ENCODE measurements at regions not wholly inside any gene's neighbourhood (a gene's known extent, or its start where the extent isn't known, plus 50 kb on each side); places are given as distances from the start of the nearest gene placed in this dataset.

GRCh38 chr11:112471731-112472130, 211.1 kb upstream of the PLET1 start:
- TF ChIP-seq POLR2A (IDR thresholded peaks at IDR 0.05; ENCODE audit: low read depth, low read length): no peak
- TF ChIP-seq, protein P1, sequence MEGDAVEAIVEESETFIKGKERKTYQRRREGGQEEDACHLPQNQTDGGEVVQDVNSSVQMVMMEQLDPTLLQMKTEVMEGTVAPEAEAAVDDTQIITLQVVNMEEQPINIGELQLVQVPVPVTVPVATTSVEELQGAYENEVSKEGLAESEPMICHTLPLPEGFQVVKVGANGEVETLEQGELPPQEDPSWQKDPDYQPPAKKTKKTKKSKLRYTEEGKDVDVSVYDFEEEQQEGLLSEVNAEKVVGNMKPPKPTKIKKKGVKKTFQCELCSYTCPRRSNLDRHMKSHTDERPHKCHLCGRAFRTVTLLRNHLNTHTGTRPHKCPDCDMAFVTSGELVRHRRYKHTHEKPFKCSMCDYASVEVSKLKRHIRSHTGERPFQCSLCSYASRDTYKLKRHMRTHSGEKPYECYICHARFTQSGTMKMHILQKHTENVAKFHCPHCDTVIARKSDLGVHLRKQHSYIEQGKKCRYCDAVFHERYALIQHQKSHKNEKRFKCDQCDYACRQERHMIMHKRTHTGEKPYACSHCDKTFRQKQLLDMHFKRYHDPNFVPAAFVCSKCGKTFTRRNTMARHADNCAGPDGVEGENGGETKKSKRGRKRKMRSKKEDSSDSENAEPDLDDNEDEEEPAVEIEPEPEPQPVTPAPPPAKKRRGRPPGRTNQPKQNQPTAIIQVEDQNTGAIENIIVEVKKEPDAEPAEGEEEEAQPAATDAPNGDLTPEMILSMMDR (conservative IDR thresholded peaks at IDR 0.05; ENCODE audit: low read depth, low read length): no peak
